Endothelial cell of umbilical vein (primary cell): ENCODE measurements at regions not wholly inside any gene's neighbourhood (a gene's known extent, or its start where the extent isn't known, plus 50 kb on each side); places are given as distances from the start of the nearest gene placed in this dataset.

Experiments
- FOS ChIP-seq: IDR thresholded peaks from 2 replicates; pipeline ENCODE4 v1.6.1; 2011; ENCODE audit warnings: mild to moderate bottlenecking, low read length, moderate library complexity, borderline replicate concordance; ENCODE audit not compliant: insufficient read depth
- POLR2AphosphoS5 ChIP-seq: IDR thresholded peaks from 2 replicates; pipeline ENCODE4 v1.6.1; 2012; ENCODE audit warnings: low read depth, mild to moderate bottlenecking, control low read depth, low read length, moderate library complexity; ENCODE audit not compliant: insufficient read depth
- TF ChIP-seq, protein P1 (sequence below), 2 donors: IDR thresholded peaks; 1 replicate in 1 of 2; 2 replicates in 1 of 2; pipeline ENCODE4 v1.5.1; 2011; ENCODE audit warnings: low read length in 2 of 2, mild to moderate bottlenecking in 2 of 2, moderate library complexity in 2 of 2, control low read depth in 1 of 2, inconsistent platforms in 1 of 2, low read depth in 1 of 2; ENCODE audit not compliant: insufficient read depth in 1 of 2; ENCODE audit errors: extremely low read depth in 1 of 2

DNA sequence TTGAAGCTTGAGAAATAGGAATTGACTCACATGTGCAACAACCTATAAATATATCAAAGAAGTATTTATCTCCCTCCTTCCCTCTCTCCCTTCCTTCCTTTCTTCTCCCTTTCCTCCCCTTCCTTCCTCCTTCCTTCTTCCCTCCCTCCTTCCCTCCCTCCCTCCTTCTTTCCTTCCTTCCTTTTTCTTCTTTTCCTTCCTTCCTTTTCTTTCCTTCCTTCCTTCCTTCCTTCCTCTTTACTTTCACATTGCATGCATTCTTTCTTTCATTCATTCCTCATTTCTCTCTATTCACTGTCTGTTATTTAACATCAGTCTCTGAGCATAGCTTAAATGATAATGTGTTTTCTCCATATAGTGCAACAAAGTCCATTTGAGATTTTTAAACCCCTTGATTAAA is 214.2 kb downstream of the CHRM3 start:
- TF ChIP-seq POLR2AphosphoS5 (no peak), FOS (no peak)
- TF ChIP-seq, protein P1, sequence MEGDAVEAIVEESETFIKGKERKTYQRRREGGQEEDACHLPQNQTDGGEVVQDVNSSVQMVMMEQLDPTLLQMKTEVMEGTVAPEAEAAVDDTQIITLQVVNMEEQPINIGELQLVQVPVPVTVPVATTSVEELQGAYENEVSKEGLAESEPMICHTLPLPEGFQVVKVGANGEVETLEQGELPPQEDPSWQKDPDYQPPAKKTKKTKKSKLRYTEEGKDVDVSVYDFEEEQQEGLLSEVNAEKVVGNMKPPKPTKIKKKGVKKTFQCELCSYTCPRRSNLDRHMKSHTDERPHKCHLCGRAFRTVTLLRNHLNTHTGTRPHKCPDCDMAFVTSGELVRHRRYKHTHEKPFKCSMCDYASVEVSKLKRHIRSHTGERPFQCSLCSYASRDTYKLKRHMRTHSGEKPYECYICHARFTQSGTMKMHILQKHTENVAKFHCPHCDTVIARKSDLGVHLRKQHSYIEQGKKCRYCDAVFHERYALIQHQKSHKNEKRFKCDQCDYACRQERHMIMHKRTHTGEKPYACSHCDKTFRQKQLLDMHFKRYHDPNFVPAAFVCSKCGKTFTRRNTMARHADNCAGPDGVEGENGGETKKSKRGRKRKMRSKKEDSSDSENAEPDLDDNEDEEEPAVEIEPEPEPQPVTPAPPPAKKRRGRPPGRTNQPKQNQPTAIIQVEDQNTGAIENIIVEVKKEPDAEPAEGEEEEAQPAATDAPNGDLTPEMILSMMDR (IDR thresholded peaks at IDR 0.05; ENCODE audit: extremely low read depth in 1 of 2, insufficient read depth in 1 of 2, low read depth in 1 of 2, low read length in 2 of 2), result no peak
